ENCODE measurements at regions not wholly inside any gene's neighbourhood (a gene's known extent, or its start where the extent isn't known, plus 50 kb on each side); places are given as distances from the start of the nearest gene placed in this dataset.

DNA sequence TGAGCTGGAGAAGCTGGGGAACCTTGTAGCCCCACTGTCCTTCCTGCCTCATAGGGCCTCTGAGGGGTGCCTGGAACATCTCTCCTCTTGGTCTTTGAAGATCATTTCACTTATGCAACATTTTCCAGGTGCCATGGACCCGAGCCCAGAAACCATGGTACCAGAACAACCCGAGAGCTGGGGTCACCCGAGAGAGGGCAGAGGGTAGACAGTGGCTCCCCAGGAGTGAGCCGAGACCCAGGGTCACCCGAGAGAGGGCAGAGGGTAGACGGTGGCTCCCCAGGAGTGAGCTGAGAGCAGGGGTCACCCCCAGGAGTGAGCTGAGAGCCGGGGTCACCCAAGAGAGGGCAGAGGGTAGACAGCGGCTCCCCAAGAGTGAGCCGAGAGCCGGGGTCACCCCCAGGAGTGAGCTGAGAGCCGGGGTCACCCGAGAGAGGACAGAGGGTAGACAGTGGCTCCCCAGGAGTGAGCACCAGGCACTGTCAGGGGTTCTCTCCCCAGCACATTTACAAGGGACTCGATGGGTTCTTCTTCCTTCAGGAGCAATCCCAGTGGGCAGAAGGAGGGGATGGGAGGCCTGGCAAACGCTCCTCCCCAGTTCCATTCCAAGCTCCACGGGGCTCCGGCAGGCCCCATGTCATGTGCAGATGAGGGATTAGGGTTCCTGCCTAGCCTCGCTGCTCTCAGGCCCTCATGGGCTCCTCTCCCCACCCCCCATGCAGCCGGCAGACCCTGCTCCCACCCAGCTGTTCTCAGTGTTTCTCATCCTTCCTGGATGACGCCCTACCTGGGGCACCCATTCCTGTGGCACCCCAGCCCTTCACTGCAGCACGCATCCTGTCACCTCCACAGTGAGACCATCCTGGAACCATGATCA is 163.5 kb downstream of the RTP5 start:
- TF ChIP-seq GABPA (IDR thresholded peaks at IDR 0.05; ENCODE audit: low read depth) (no peak), POLR2AphosphoS5 (IDR thresholded peaks at IDR 0.05; ENCODE audit: low read depth) (no peak), SPI1 (IDR thresholded peaks at IDR 0.05; ENCODE audit: borderline replicate concordance, low read depth) (no peak)
- TF ChIP-seq, protein P1, sequence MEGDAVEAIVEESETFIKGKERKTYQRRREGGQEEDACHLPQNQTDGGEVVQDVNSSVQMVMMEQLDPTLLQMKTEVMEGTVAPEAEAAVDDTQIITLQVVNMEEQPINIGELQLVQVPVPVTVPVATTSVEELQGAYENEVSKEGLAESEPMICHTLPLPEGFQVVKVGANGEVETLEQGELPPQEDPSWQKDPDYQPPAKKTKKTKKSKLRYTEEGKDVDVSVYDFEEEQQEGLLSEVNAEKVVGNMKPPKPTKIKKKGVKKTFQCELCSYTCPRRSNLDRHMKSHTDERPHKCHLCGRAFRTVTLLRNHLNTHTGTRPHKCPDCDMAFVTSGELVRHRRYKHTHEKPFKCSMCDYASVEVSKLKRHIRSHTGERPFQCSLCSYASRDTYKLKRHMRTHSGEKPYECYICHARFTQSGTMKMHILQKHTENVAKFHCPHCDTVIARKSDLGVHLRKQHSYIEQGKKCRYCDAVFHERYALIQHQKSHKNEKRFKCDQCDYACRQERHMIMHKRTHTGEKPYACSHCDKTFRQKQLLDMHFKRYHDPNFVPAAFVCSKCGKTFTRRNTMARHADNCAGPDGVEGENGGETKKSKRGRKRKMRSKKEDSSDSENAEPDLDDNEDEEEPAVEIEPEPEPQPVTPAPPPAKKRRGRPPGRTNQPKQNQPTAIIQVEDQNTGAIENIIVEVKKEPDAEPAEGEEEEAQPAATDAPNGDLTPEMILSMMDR (IDR thresholded peaks at IDR 0.05; ENCODE audit: insufficient read depth, low read length), result no peak
- TF ChIP-seq, protein P2, sequence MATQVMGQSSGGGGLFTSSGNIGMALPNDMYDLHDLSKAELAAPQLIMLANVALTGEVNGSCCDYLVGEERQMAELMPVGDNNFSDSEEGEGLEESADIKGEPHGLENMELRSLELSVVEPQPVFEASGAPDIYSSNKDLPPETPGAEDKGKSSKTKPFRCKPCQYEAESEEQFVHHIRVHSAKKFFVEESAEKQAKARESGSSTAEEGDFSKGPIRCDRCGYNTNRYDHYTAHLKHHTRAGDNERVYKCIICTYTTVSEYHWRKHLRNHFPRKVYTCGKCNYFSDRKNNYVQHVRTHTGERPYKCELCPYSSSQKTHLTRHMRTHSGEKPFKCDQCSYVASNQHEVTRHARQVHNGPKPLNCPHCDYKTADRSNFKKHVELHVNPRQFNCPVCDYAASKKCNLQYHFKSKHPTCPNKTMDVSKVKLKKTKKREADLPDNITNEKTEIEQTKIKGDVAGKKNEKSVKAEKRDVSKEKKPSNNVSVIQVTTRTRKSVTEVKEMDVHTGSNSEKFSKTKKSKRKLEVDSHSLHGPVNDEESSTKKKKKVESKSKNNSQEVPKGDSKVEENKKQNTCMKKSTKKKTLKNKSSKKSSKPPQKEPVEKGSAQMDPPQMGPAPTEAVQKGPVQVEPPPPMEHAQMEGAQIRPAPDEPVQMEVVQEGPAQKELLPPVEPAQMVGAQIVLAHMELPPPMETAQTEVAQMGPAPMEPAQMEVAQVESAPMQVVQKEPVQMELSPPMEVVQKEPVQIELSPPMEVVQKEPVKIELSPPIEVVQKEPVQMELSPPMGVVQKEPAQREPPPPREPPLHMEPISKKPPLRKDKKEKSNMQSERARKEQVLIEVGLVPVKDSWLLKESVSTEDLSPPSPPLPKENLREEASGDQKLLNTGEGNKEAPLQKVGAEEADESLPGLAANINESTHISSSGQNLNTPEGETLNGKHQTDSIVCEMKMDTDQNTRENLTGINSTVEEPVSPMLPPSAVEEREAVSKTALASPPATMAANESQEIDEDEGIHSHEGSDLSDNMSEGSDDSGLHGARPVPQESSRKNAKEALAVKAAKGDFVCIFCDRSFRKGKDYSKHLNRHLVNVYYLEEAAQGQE (IDR thresholded peaks at IDR 0.05; ENCODE audit: insufficient replicate concordance, low read depth), result no peak
- Histone ChIP-seq H3K27ac (replicated peaks) (no peak overlapping the region), H3K27me3 (ENCODE audit: insufficient read depth, poor library complexity, severe bottlenecking) (peaks cover 39% of the 10 kb centered on the region), H3K4me3 (replicated peaks; ENCODE audit: insufficient read depth, low read length) (no peak overlapping the region)
- no peak for DNase-seq (ENCODE audit: low read depth in 1 of 2, low spot score in 1 of 2)

DNA sequence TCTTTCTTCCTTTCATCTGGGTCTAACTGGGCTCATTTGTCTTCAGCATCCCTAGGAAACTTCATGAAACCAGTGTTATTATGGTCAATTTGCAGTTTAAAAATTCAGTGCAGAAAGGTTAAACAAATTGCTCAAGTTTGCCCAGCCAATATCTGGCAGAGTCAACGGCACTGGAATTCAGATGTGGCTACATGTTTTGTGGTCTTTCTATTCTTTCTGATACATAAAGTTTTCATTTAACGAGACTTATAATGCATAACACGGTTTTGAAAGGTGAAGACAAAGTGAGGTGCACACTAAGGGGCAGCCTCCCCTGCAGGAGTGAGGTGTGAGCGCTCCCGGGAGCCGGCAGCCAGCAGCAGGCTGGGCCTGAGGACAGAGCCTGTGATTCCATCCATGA is 164.6 kb downstream of the RTP5 start:
- H3K27ac ChIP-seq (replicated peaks), result no peak overlapping the region
- TF ChIP-seq, protein P1 (IDR thresholded peaks at IDR 0.05; ENCODE audit: insufficient read depth, low read length), result no peak
- TF ChIP-seq, protein P2 (IDR thresholded peaks at IDR 0.05; ENCODE audit: insufficient replicate concordance, low read depth), result no peak
- no peak for TF ChIP-seq SPI1 (IDR thresholded peaks at IDR 0.05; ENCODE audit: borderline replicate concordance, low read depth)
- H3K27me3 ChIP-seq (ENCODE audit: insufficient read depth, poor library complexity, severe bottlenecking), result peaks cover 35% of the 10 kb centered on the region
- no peak overlapping the region for H3K4me3 ChIP-seq (replicated peaks; ENCODE audit: insufficient read depth, low read length)
- no peak for DNase-seq (ENCODE audit: low read depth in 1 of 2, low spot score in 1 of 2)

DNA sequence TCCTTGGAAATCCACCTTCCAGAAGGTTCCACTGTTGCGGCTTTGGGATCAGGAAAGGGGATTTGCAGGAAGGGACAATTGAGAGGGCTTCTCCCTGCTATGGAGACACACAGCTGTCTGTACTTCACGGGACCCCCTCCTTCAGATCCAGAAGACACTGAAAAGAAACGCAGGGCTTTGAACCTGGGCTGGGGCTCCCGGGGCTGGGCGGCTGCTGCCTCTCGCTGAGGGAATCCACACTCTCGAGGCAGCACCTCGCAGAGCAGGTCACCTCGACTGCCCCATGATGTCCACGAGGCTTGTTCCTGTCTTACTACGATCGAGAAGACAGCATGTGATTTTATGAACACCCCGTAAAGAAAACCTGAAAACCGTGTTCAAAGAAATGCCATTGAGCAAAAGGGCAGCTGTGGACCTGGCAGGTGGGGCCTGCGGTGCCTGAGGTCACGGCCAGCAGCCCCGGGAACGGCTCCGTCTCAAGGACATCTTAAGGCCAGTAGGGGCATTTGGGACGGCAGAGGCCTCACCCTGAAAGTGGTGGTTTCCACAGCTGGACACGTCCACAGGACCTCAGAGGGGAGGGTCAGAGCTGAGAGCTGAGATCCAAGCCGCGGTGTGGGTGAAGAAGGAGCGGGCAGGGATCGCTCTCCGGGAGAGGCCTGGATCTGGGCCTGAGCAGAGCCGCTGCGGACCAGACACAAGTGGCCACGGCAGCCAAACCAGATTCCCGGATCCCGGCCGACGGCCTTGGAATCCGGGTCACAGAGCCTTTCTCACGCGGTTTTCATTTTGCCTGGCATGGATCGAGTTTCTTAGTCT is 165.7 kb downstream of the RTP5 start:
- DNase-seq (ENCODE audit: low read depth in 1 of 2, low spot score in 1 of 2), result no peak
- no peak overlapping the region for H3K4me3 ChIP-seq (replicated peaks; ENCODE audit: insufficient read depth, low read length)
- H3K27me3 ChIP-seq (ENCODE audit: insufficient read depth, poor library complexity, severe bottlenecking), result peaks cover 32% of the 10 kb centered on the region

More for the DNA sequence above, 165.7 kb downstream of the RTP5 start:
- TF ChIP-seq, protein P1 (IDR thresholded peaks at IDR 0.05; ENCODE audit: insufficient read depth, low read length), result no peak
- TF ChIP-seq POLR2AphosphoS5 (IDR thresholded peaks at IDR 0.05; ENCODE audit: low read depth) (no peak), SPI1 (IDR thresholded peaks at IDR 0.05; ENCODE audit: borderline replicate concordance, low read depth) (no peak), GABPA (IDR thresholded peaks at IDR 0.05; ENCODE audit: low read depth) (no peak)
- TF ChIP-seq, protein P2 (IDR thresholded peaks at IDR 0.05; ENCODE audit: insufficient replicate concordance, low read depth), result no peak
- no peak overlapping the region for H3K27ac ChIP-seq (replicated peaks)
